HUES64 (cell line): ENCODE measurements at regions not wholly inside any gene's neighbourhood (a gene's known extent, or its start where the extent isn't known, plus 50 kb on each side); places are given as distances from the start of the nearest gene placed in this dataset.

Experiments
- H3K27ac ChIP-seq: 2 replicates; pipeline ENCODE4 v1.7.0; 2013; ENCODE audit warnings: low read depth, low read length, inconsistent platforms
- H3K27me3 ChIP-seq: 2 replicates; pipeline ENCODE4 v1.6.1; 2013; ENCODE audit warnings: mild to moderate bottlenecking, low read length; ENCODE audit not compliant: insufficient read depth
- H3K36me3 ChIP-seq: 2 replicates; pipeline ENCODE4 v1.6.1; 2013; ENCODE audit warnings: mild to moderate bottlenecking, low read length; ENCODE audit not compliant: insufficient read depth
- H3K4me1 ChIP-seq: 2 replicates; pipeline ENCODE4 v1.6.1; 2013; ENCODE audit warnings: mild to moderate bottlenecking, low read length, moderate library complexity; ENCODE audit not compliant: insufficient read depth
- H3K4me3 ChIP-seq: 2 replicates; pipeline ENCODE4 v1.5.1; 2013; ENCODE audit warnings: mild to moderate bottlenecking, low read length, moderate library complexity
- H3K9ac ChIP-seq: 2 replicates; pipeline ENCODE4 v1.6.1; 2013; ENCODE audit warnings: mild to moderate bottlenecking, low read depth, low read length
- H3K9me3 ChIP-seq: 2 replicates; pipeline ENCODE4 v1.6.1; 2013; ENCODE audit warnings: low read depth, low read length; ENCODE audit not compliant: insufficient read depth
- WGBS: fragments of 150-250, 120-280 bp; methylation state at CpG from one replicate; pipeline ENCODE4 v1.1.7; 2013; ENCODE audit warnings: missing lambda C conversion rate; 5-methylcytosine and 5-hydroxymethylcytosine counted together

DNA sequence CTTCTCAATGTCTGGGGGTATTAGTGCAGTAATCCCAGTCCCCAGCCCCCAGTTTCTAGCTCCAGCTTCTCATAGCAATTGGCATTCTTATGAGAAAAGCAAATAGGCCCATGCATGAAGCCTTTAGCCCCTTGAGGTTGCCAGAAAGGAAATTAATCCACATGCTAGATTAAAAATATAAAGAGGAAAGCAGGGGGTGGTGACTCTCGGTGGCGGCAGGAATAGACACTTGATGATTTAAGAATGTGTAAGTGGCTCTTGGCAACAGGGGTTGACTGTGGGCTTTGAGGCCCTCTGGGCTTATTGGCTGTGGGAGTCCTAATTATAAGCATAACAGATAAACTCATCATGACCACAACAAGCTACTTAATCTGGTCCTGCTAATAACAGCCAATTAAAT is 1367.3 kb upstream of the FLRT2 start:
- WGBS: 93% methylated on average over 2 of the region's 2 CpGs
- Histone ChIP-seq H3K27me3 (no peaks in the 10 kb centered on the region), H3K36me3 (no peaks in the 10 kb centered on the region), H3K9me3 (no peaks in the 10 kb centered on the region), H3K4me3 (no peak overlapping the region), H3K4me1 (no peaks in the 10 kb centered on the region), H3K27ac (no peak overlapping the region), H3K9ac (no peak overlapping the region)

DNA sequence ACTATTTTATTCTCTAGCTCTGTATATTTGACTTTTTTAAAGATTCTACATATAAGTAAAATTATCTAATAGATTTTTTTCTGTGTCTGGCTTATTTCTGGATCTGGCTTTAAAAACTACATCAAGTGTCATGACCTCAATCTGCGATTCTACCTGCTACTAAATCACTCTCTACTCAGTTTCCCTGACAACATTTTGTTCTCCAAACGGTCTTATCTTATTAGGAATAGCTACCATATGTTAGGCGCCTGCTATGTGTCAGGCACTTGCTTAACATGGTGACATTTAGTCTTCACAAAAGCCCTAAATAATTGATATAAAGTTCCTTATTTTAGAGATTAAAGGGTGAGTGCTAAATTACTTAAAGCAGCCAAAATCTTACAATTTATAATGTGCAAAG is 1362.9 kb upstream of the FLRT2 start:
- no peaks in the 10 kb centered on the region for H3K4me1 ChIP-seq
- no peaks in the 10 kb centered on the region for H3K27me3 ChIP-seq
- WGBS: 83% methylated on average over 3 of the region's 3 CpGs
- H3K4me3 ChIP-seq: no peak overlapping the region
- no peaks in the 10 kb centered on the region for H3K9me3 ChIP-seq
- H3K9ac ChIP-seq: no peak overlapping the region
- no peak overlapping the region for H3K27ac ChIP-seq
- H3K36me3 ChIP-seq: no peaks in the 10 kb centered on the region

DNA sequence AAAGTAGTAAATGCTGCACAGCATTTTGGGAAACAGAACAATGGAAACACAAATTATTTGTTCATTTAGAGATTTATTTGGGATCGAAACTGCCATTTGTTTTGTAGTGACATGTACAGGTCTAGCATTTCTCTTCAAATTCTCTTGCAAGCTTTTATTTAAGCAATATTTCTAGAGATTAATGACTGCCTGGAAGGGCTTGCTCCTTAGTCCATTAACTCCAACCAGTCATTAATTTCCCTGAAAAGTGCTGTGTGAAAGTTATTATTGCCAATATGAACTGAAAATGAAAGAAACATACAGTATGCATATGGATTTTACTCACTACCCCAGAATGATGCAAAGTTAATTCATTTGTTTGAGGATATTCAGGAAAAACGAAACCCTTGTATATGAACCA is 1349.6 kb upstream of the FLRT2 start:
- no peaks in the 10 kb centered on the region for H3K36me3 ChIP-seq
- H3K27ac ChIP-seq: no peak overlapping the region
- H3K4me1 ChIP-seq: no peaks in the 10 kb centered on the region
- no peaks in the 10 kb centered on the region for H3K27me3 ChIP-seq
- 96% methylated on average over 2 of the region's 2 CpGs for WGBS
- no peak overlapping the region for H3K4me3 ChIP-seq
- H3K9ac ChIP-seq: no peak overlapping the region
- H3K9me3 ChIP-seq: no peaks in the 10 kb centered on the region

DNA sequence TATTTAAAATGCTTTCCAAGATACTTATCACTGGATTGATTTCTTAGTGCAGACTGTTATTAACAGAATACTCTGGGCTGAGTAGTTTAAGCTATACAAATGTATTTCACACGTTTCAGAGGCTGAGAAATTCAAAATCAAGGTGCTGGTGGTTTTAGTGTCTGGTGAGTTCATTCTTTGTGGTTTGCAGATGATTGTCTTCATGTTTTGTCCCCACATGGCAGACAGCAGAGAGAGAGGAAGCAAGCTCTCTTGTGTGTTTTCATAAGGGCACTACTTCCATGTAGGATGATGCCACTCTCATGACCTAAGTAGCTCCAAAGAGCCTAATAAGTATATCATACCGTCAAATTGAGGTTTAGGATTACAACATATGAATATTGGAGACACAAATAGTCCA is 1348.9 kb upstream of the FLRT2 start:
- Histone ChIP-seq H3K36me3 (no peaks in the 10 kb centered on the region), H3K4me1 (no peaks in the 10 kb centered on the region), H3K9me3 (no peaks in the 10 kb centered on the region), H3K27me3 (no peaks in the 10 kb centered on the region), H3K27ac (no peak overlapping the region), H3K4me3 (no peak overlapping the region), H3K9ac (no peak overlapping the region)
- 94% methylated on average over 2 of the region's 2 CpGs for WGBS

DNA sequence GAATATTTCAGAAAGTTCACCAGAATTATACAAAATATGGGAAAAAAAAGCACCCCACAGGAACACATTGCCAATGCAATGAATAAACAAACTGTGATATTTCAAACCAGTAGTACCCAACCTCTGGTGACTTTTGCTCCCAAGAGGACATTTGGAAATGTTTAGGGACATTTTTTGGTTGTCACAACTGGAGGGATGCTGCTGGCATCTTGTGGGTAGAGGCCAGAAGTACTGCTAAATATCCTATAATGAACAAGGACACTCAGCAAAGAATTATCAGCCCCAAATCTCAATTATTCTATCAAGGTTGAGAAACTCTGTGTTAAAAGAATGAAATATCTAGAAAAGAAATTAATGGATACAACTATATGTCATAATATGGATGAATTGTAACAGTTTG is 1334.4 kb upstream of the FLRT2 start:
- no peaks in the 10 kb centered on the region for H3K4me1 ChIP-seq
- H3K4me3 ChIP-seq: no peak overlapping the region
- no peaks in the 10 kb centered on the region for H3K27me3 ChIP-seq
- no peak overlapping the region for H3K9ac ChIP-seq
- H3K27ac ChIP-seq: no peak overlapping the region
- peaks cover 22% of the 10 kb centered on the region for H3K9me3 ChIP-seq
- no peaks in the 10 kb centered on the region for H3K36me3 ChIP-seq

DNA sequence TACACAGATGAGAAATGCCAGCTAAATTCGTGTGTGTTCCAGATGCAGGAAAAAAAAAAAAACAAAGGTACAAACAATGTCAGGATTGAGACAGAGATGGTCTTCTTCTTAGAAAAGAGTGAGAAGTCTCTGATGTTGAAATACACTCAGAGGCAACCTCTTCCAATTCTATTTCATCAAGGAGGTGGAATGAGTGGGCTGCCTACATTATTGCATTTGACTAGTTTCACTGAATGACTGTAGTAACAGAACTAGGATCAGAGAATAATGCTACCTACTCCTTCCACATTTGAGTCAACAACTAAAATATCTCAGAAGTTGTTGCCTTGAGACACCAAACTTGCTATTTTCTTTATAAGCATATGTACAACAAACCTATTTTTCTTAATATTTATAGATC is 1332.2 kb upstream of the FLRT2 start:
- no peaks in the 10 kb centered on the region for H3K36me3 ChIP-seq
- WGBS: 86% methylated on average over 1 of the region's 1 CpG

DNA sequence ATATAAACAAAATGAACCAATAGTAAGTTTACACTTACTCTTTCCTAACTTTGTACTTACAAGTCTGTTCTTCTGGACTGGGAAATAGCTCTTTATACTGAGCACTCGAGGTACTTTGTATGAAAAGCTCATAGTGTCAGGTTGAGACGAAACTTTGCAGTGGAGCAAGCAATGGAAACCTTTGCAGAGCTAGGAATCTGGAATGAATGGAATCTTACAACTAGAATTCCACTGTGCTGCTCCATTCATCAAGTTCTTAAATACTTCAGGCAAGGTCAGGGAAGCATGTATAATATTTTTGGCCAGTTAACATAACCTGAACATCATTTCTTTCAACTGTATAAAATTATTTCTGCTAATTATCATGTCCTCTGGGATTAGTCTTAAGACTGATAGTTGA is 1327.5 kb upstream of the FLRT2 start:
- H3K9me3 ChIP-seq: no peaks in the 10 kb centered on the region
- H3K4me1 ChIP-seq: peaks cover 3% of the 10 kb centered on the region; the same call in 1 of the 2 replicates
- no peaks in the 10 kb centered on the region for H3K36me3 ChIP-seq
- no peaks in the 10 kb centered on the region for H3K27me3 ChIP-seq
- H3K27ac ChIP-seq: no peak overlapping the region
- 91% methylated on average over 2 of the region's 2 CpGs for WGBS
- H3K9ac ChIP-seq: no peak overlapping the region
- no peak overlapping the region for H3K4me3 ChIP-seq

More for the DNA sequence above, 1332.2 kb upstream of the FLRT2 start:
- H3K27ac ChIP-seq: no peak overlapping the region
- peaks cover 21% of the 10 kb centered on the region for H3K9me3 ChIP-seq
- no peaks in the 10 kb centered on the region for H3K27me3 ChIP-seq
- no peak overlapping the region for H3K4me3 ChIP-seq
- H3K4me1 ChIP-seq: peaks cover 2% of the 10 kb centered on the region; the same call in 1 of the 2 replicates
- no peak overlapping the region for H3K9ac ChIP-seq

DNA sequence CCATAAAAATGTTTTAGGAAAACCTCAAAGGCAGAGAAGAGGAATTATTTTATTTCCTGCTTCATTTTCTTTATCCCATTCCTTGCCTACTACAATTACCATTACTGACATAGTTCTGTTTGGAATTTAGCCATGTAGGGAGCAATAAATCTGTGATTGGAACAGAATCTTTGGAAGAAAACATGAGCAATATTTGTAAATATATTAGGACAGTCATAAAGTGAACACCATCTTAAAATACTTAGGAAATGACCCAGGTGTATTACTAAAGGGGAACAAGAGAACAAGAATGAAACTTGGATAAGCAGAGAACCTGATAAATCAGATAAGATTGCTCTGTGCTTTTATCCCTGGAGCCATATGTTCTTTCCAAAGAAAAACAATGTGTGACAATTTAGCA is 1326.0 kb upstream of the FLRT2 start:
- Histone ChIP-seq H3K4me1 (peaks cover 3% of the 10 kb centered on the region; the same call in 1 of the 2 replicates), H3K9me3 (no peaks in the 10 kb centered on the region), H3K4me3 (no peak overlapping the region), H3K36me3 (no peaks in the 10 kb centered on the region), H3K9ac (no peak overlapping the region), H3K27me3 (no peaks in the 10 kb centered on the region), H3K27ac (no peak overlapping the region)

DNA sequence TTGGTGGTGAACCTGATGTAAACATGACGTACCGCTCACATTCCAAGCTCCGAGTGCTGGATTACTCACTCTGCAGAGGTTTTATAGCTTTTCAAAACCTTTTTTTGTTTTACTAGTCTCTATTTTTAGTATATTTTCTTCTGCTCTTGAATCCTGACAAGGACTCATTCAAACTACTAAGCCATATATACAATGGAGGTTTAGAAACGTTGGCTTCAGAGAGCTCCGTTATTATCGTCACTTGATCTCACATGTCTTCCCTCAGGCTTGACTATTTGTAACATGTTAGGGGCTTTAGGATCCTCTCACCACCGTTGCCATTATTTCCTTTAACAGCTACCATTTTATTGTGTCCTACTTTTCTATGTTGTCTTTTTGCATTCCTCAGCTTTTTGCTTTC is 1321.5 kb upstream of the FLRT2 start:
- no peaks in the 10 kb centered on the region for H3K36me3 ChIP-seq
- no peaks in the 10 kb centered on the region for H3K9me3 ChIP-seq
- no peak overlapping the region for H3K27ac ChIP-seq
- WGBS: 97% methylated on average over 7 of the region's 7 CpGs
- no peaks in the 10 kb centered on the region for H3K27me3 ChIP-seq
- H3K4me1 ChIP-seq: no peaks in the 10 kb centered on the region
- H3K4me3 ChIP-seq: no peak overlapping the region
- no peak overlapping the region for H3K9ac ChIP-seq

DNA sequence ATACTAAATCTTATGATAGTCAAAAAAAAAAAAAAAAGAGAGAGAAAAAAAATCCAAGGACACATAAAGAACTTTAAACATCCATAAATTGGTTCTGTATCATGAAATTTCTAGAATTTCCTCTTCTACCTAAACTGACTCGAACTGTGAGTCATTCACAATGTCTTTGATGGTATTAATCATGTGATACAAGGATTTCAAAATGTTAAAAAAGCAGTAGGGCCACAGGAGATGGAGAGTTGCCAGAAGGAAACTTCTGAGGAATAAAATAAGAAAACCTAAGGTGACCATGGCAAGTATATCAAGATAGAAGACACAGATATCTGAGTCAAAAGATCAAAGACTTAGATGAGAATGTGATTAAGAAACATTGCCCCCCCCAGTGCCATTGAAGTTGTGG is 1320.9 kb upstream of the FLRT2 start:
- 85% methylated on average over 1 of the region's 1 CpG for WGBS

DNA sequence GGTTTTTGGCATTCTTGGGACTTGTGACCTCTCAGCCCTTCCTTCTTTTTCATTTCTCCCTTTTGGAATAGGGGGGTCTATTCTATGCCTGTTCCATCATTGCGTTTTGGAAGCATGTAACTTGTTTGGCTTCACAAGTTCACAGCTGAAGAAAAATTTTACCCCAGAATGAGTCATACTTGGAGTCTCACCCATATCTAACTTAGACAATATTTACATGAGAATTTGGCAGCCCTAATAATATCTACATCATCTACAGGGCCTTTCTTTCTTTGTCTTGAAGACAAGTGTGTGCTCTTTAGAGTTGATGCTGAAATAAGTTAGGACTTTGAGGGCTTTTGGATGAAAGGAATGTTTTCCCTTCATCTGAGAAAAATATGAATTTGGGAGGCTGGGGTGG is 1312.9 kb upstream of the FLRT2 start:
- no peaks in the 10 kb centered on the region for H3K36me3 ChIP-seq

More for the DNA sequence above, 1320.9 kb upstream of the FLRT2 start:
- Histone ChIP-seq H3K27ac (no peak overlapping the region), H3K9me3 (no peaks in the 10 kb centered on the region), H3K27me3 (no peaks in the 10 kb centered on the region), H3K4me1 (no peaks in the 10 kb centered on the region), H3K9ac (no peak overlapping the region), H3K36me3 (no peaks in the 10 kb centered on the region), H3K4me3 (no peak overlapping the region)

DNA sequence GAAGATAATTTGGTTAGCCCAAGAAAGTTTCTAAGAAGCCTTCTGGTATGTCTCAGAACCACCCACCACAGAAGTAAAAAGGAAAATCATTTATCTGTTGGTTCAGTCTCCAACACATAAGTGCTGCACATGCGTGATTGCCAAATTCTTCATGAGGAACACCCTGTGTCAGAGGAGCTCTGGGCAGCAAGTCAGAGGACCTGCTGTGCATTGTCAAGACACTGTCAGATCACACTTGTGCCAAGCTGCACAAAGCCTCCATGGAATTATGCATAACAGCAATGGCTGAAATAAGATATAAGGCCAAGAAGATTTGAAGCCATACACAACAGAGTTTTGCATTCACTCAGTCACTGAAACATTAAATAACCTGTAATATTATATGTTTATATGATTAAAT is 1304.7 kb upstream of the FLRT2 start:
- H3K27me3 ChIP-seq: no peaks in the 10 kb centered on the region
- H3K36me3 ChIP-seq: no peaks in the 10 kb centered on the region
- no peak overlapping the region for H3K9ac ChIP-seq
- no peak overlapping the region for H3K4me3 ChIP-seq
- 96% methylated on average over 1 of the region's 1 CpG for WGBS
- no peak overlapping the region for H3K27ac ChIP-seq
- H3K9me3 ChIP-seq: no peaks in the 10 kb centered on the region
- no peaks in the 10 kb centered on the region for H3K4me1 ChIP-seq

More for the DNA sequence above, 1312.9 kb upstream of the FLRT2 start:
- WGBS: 88% methylated on average over 1 of the region's 1 CpG
- Histone ChIP-seq H3K4me3 (no peak overlapping the region), H3K27ac (no peak overlapping the region), H3K4me1 (no peaks in the 10 kb centered on the region), H3K9me3 (peaks cover 10% of the 10 kb centered on the region; the same call in 1 of the 2 replicates), H3K27me3 (no peaks in the 10 kb centered on the region), H3K9ac (no peak overlapping the region)
